HG03175 (cell line): ENCODE measurements at regions not wholly inside any gene's neighbourhood (a gene's known extent, or its start where the extent isn't known, plus 50 kb on each side); places are given as distances from the start of the nearest gene placed in this dataset.
A peak's percentile ranks its signal among the peaks of the same experiment; 100 is the strongest.

Source experiments
- ATAC-seq: cut with Tn5 transposase; IDR thresholded peaks from one replicate; pipeline ENCODE4 v1.9.1; 2021; ENCODE audit warnings: mild to moderate bottlenecking, moderate library complexity; ENCODE audit not compliant: unreplicated experiment

DNA sequence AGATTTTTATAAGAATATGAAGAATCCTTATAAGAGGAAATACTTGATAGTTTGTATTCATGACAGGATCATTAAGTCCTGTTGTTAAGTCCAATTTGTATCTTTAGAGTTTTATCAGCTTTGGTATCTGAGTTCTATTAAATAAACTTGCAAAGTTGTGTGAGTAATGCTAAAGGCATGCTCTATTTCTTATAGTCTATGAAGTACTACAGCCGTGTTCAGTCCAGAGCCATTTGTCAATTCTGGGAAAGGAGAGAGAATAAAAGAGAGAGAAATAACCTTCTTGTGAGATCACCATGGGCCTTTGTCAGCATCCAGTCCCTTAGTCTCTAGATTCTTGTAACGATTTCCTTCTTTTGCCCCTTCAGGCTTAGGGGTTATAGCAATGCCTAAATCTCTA lies 181.2 kb upstream of the POU3F2 start:
- ATAC-seq = no peak

DNA sequence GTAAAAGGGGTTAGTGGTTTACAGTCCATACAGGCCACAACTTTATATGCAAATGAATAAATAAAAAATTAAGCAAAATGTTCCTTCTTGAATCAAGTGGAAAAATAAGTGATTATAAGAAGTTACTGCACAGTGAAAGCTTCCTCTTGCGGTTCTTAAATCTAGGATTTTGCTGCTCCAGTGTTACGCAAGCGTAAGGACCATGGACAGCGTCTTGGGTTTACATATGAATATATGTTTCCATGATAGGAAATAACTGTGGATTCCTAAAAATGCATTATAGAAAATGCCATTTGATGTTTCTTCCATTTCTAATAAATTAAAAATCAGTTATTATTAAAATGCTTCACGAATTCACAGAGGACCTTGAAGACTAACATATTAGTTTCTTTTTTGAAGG lies 176.6 kb upstream of the POU3F2 start:
- no peak for ATAC-seq

DNA sequence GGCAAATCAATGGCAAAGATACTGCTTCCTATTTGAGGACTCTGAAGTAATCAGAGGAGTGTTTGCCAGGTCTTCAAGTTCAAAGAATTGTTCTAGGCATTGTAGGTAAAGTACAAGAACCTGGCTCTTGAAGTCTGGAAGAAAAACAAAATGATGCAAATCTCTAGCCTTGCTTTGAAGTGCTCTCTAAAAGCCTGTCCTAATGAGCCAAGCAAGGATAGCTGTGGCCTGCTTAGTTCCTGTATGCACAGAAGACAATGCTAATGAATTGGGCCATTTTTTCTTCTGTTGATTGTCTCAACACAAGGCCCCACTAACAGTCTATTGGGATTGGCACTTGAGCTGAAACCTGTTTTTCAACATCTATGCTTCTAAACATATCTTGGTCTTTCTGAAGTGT lies 165.0 kb upstream of the POU3F2 start:
- no peak for ATAC-seq

DNA sequence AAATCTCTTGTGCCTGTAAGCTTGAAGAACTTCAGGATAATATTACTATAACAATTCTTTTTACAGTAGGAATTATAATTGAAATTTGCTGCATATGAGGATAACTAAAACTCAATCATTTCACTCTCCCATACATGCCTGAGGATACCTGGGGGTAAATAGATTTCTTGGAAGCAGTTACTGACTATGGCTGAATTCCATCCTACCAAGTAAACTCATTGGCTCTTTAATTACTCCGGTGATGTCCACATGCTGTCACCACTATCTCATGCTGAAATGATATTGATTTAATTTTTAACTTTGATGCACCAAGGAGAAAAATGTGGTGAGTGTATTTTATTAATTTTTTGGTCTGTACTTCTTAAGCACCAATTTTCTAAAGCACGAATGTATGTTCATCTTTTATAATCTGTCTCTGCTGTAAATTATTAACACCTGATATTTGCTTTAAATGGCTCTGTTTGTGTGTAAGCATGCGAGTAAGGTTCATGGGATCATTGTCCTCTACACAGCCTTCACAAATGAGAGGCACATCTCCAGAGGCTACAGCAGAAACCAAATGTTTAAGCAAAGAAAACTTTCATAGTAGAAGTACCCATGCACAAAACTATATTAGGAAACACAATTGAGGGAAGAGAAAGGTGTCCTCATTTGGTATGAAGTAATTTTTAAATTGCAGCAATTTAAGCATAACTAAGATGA lies 164.2 kb upstream of the POU3F2 start:
- no peak for ATAC-seq

DNA sequence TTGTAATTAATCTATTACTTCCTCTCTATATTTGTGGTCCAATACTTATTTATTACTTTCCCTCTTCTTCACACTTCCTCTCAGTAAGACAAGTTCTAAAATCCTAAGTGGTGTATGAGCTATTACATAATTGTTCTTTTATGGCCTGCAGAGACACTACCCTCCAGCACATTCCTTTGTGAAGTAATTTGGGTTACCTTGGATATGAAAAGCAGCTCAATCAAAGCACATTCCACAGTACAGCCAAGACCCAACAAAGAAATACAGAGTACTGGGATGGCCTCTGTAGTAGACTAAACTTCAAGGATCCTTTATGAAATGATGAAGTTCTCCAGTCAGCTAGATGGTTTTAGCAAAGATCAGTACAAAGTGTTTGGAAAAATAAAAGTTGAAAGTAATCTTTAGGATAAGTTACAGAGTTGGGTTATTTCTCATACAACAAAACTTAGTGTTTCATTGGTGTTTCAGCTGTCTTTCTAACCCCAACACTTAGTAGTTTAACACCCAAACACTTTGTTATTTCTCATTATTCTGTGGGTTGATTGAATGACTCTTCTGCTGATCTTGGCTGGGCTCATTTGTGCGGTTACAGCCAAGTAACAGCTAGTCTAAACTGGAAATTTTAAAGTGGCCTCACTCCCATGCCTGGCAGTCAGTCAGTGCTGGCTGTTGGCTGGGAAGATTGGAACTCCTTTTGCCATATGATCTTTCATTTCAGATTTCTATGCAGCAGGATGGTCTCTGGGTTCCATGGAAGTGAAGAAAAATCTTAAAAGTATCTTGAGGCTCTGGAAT lies 161.5 kb upstream of the POU3F2 start:
- ATAC-seq = no peak

DNA sequence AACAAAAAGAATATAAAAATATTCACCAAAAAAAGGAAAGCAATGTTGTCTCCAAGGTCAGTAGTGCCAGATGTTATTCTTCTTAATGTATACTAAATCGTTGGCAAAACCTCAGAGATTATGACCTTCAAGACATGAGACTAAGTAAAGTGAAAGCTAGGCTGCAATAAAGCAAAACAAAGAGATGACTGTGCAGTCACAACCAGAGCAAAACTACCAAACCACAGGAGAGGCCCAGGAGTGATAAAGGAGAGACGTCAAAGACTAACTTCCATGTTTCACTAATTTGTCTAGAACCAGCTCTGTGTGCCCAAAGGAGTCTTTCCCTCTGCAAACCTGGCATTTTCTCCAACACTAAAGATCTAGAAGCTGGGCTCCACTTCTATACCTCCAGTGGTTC lies 155.9 kb upstream of the POU3F2 start:
- no peak for ATAC-seq

DNA sequence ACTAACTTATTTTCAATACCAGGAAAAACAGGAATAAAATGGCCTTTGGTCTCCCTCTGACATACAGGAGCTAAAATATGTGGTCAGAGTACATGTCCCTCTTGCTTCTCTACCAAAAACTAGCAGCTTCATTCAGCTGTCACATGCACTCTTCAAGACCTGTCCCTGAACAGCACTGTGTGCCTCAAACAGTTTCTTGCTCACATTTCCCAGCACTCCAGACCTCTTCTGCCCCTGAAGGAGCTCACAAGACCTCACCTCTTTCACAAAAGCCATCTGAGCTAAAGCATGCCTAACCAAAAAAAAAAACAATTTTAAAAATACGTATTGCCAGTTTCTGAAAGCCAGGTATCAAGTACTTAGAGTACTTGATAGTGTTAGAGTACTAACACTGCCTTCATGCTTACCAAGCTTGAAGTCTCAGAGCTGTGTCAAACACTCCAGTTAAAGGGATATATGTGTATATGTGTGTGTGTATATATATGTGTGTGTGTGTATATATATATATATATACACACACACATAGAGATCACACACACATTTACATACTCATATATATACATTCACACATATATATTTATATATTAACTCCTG lies 148.3 kb upstream of the POU3F2 start:
- no peak for ATAC-seq

DNA sequence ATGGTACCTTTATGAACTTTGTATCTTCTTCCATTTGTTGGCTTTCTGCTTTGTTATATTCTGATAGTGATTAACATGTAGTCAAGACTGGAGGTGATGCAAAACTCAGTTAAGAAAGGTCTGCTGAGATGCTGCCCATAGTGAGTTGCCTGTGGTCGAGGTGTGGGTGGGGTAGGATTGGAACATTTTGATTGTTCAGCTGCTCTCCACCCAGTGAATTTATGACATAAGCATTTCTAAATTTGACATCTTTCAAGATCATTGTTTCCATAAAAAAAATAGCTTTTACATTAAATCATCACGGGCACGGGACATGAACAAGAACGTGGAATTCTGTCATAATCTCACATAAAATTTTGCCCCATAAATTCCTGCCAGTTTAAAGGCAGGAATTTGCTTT lies 146.6 kb upstream of the POU3F2 start:
- no peak for ATAC-seq

DNA sequence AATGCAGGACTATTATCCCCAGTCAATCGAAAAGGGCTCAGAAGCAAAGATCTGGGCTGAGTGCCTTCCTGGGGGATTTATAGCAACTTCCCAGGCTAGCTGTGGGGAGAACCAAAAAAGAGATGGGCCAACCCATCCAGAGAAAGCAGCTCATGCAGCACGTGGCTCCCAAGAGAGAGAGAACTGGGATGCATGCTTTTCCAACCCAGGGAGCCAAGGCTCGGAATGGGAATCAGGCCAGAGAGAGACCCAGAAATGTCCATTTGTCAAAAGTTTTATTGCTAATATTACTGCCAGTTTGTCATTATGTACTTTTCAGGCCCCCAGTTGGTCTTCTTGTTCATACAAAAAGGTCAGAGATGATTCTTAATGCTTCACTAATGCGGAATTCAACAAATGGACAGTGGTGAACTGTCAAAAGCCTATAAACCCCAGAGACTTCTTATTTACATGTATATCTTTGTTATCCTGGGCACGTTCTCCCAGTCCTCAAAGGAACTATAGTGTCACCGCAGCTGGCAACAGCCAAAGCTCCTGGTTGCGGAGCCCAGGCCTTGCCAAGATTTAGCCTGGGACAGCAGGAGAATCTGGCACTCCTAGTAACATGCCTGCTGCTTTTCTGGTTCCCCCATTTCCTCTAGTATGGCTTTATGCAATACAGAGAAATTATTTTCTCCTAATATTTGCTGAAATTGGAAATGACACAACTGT lies 139.1 kb upstream of the POU3F2 start:
- ATAC-seq = no peak

DNA sequence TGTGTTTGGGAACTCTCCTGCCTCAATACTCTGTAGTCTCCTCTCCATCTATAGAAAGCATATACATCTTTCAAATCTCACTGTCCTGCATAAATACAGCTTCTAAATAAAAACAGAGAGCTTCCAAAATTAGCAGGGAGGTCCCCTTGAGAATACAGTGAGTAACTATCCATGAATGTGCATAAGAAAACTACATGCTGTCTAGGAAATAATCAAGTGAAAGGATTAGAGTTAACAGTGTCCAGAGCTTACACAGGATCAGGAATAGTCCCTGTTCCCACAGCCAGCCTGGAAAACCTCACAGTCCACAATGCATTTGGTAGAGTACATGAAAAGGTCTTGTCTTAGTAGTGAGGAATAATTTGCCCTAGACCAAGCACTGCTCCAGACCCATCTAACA lies 123.0 kb upstream of the POU3F2 start:
- ATAC-seq = no peak

DNA sequence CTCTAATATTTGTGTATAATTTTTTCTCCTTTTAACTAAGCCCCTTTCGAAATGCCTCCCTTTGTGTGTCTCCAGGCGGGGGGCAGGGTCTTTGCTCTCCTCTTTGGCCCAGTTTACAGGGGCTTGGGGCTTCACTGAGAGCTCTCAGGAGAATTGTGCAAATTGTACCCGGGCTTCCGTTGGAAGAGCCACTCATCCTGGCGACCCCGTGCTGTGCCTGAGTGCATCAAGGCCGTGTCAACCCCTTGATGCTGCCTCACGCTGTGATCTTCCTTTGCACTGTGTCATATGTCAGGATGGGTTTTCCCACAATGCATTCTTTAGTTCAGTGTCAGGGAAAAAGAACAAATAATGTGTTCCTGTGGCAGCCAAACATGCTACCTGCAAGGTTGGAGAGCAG lies 118.0 kb upstream of the POU3F2 start:
- no peak for ATAC-seq

DNA sequence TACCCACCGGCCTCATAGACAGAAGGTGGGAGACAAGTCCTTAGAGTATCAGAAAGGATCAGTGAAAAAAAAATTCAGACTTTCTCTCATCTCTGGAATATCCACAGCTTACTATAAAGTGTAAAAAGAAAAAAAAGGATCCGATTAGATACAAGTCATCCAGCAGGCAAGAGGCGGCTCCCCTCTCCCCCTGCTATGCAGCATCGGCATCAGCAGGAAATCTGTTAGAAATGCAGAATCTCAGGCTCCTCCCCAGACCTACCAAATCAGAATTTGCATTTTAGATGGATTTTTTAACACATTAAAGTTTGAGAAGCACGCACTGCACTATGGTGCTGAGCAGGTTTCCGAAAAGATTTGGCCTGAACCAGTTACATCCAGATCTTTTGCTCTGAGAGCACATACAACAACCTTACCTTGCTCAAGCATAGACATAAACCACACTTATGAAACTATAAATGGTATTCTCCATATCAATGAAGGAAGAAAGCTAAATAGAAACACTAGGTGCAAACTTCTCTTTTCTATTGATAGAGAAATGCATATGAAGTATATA lies 117.0 kb upstream of the POU3F2 start:
- ATAC-seq = no peak

DNA sequence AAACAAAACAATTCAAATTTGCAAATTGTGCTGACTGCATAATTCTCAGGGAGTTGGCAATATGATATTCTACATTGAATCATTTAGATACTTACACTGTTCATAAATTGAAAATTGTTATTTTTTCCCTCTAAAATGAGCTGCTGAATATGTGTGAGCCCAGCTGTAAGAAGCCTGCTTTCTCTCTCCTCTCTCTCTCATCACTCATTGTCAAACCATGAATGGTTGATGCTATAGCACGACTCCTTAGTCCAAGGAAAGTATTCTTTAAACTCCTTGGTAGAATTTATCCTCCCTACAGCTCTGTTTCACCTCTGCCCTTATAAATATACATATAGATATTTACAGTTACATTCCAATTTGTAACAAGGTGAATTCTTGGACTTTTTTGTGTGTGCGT lies 116.4 kb upstream of the POU3F2 start:
- ATAC-seq = no peak

DNA sequence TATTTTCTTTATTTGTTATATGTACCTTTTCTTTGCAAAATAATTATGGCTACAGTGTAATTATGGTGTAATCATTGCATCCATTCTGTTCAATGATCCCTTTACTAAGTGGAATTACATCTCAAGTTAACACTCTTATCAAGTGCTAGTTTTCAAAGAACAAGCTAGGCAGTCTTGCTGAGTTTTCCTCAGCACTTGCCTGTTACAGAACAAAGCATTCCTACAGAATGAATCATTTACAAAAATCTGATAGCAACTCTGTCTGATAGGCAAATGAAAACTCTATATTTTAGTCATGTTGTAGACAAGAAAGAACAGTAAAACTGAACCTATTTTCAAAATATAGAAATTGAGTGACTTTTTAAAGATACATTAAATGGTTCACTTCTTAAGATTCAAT lies 109.8 kb upstream of the POU3F2 start:
- no peak for ATAC-seq

DNA sequence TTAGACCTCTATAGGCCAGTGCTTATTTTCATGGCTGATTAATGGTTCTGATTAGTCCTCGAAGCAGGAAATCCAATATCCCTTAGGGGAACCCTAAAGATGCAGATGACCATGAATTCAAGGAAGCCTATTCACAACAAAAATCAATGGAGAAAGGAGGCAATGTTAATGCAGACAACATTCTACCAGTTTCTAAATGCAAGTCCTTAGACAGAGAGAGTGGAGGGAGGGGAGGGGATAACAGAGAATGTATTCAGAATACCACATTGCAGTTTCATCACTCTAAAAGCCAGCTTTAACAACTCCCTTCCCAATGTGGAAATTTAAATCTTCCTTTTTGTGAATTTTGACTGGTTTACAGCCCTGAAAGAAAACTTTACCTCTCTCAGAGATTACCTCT lies 87.1 kb upstream of the POU3F2 start:
- no peak for ATAC-seq

DNA sequence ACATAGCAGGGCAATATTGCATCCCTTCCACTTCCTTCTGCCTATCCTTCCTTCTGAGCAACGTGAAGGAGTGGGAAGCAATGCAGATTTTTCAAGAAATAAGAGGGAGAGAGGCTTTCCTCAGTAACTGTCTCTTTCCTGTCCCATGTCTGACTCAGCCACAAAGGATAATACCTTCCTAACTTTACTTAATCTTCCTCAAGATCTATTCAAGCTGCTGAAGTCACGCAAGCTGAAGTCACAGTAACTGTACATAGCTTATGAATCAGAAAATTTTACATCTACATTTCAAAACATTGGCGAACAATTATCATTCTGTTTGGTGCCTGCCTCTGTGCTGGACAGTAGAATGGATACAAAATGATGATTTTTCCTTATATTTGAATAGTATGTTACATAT lies 86.4 kb upstream of the POU3F2 start:
- no peak for ATAC-seq

DNA sequence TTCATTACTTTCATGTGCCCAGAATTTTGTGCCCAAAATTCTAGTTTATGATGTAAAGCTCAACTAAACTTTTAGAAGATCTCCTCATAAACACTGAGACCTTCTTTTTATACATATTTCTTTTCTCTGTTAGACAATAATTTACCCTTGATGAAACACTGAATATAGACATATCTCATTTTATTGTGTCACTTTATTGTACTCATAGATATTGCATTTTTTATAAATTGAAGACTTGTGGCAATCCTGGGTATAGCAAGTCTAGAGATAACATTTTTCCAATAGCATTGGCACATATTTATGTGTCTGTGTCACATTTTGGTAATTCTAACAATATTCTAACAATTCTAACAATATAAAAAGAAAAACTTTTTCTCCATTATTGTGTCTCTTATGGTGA lies 74.9 kb upstream of the POU3F2 start:
- no peak for ATAC-seq

DNA sequence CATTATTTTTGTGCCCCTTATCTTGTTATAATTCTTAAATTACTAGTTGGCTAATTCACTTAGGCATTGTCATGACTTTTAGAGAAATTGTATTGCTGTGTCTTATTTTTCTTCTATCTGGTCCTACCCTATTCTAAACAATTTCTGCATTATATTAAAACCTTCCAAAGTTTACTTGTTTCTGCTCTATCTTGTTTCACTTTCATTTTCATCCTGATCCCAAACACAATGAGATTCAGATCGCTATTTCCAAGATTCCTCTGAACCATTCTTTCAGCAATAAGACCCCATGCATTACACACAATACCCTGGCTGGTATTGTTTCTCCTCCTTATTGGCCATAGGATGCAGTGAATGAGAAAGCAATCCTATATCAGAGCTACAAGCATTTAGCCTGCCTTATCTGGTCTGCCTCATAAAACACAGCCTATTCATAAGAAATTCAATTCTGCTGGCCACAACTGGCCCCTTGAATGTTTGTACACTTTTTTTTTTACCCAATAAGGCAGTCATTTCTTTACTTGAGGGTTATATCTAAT lies 69.9 kb upstream of the POU3F2 start:
- ATAC-seq = no peak

DNA sequence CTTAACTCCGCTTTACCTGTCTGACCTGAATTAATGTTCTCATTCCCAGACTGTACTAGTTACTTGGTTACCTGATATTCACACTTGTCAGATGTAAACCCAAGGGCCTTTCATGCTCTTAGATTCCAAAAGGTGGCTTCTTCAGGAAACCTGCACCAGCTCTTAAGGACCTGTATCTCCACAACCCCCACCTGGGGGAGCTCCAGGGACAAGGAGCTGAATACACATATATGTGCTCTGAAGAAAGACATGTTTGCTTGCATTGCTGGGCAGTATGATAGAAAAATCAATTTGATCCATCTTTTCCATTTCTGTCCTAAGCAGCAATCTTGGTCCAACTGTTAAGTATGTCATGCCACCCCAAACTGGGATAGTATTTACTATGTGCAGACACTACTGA lies 64.8 kb upstream of the POU3F2 start:
- ATAC-seq = peak; percentile 51

DNA sequence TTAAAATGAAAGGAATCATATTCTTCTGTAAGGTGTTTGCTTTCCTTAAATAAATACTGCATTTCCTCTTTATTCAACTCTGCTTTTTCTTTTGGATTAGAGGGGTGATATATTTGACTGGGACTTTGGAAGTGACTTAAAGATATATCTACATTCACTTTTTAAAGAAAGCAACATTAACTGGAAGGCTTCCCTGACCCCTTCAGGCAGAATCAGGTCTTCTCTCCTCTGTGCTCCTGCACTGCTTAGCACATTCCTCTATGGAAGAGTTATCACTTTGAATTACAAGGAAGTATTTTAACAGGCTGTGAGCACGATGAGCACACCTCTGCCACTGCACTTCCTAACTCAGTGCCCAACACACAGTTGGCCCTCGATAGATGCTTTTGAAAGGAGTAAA lies 59.2 kb upstream of the POU3F2 start:
- ATAC-seq = no peak

DNA sequence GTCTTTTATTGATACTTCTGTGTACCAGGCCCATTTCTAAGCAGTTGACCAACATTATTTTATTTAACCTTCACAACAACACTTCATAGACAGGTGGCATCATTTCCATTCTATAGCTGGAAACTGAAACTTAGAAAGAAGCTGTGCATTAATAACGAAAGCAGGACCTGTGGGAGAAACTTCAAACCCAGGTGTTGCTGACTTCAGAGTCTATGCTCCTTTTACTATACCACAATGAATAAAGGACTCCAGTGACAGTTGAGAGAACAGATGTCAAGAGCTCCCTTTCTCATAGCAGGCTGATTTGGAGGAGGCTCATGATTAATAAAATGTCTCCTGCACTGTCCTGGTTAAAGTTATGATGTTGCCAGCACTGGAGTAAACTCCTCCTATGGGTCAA lies 56.6 kb upstream of the POU3F2 start:
- peak; percentile 99 for ATAC-seq
